Esophagus muscularis mucosa (tissue), 4 donors: ENCODE measurements at regions not wholly inside any gene's neighbourhood (a gene's known extent, or its start where the extent isn't known, plus 50 kb on each side); places are given as distances from the start of the nearest gene placed in this dataset.

Experiments
- EP300 ChIP-seq: sonication (generic); formaldehyde crosslinking; IDR thresholded peaks from one replicate; pipeline ENCODE4 v1.6.1; 2017; ENCODE audit warnings: antibody characterized with exemption
- POLR2A ChIP-seq: fragments of 450-650 bp; IDR thresholded peaks from one replicate; pipeline ENCODE4 v1.6.1; 2017; ENCODE audit warnings: antibody characterized with exemption, moderate library complexity, mild to moderate bottlenecking, low read depth
- POLR2AphosphoS5 ChIP-seq, 2 donors: sonication (generic); formaldehyde crosslinking; IDR thresholded peaks; one replicate each; pipeline ENCODE4 v1.6.1; 2017; ENCODE audit warnings: antibody characterized with exemption in 2 of 2
- TF ChIP-seq, protein P1 (sequence below), 3 experiments: fragments of 200-600 bp in 2 of 3; fragments of 450-650 bp in 1 of 3; sonication (generic) in 2 of 3; IDR thresholded peaks; one replicate each; pipeline ENCODE4 v1.5.1; 2017 to 2019; ENCODE audit warnings: antibody characterized with exemption in 3 of 3, mild to moderate bottlenecking in 2 of 3, moderate library complexity in 1 of 3

DNA sequence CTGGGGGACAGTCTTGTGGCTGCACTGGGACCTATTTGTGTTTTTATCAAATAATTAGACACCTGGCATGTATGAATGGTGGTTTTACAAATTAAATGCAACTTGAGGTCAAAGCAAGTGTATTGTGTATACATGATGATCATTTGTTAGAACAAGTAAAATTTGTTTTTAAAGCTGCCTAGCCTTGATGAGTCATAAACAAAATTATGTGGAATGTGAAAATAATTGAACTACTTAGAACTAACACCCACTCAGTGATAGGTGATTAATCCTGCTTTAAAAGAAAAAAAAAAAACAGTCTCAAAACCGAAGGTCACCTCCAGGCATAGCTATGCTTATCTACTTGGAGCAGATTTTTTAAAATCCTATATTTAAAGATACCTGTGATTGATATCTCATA is 770.3 kb upstream of the SLITRK5 start:
- TF ChIP-seq, protein P1, sequence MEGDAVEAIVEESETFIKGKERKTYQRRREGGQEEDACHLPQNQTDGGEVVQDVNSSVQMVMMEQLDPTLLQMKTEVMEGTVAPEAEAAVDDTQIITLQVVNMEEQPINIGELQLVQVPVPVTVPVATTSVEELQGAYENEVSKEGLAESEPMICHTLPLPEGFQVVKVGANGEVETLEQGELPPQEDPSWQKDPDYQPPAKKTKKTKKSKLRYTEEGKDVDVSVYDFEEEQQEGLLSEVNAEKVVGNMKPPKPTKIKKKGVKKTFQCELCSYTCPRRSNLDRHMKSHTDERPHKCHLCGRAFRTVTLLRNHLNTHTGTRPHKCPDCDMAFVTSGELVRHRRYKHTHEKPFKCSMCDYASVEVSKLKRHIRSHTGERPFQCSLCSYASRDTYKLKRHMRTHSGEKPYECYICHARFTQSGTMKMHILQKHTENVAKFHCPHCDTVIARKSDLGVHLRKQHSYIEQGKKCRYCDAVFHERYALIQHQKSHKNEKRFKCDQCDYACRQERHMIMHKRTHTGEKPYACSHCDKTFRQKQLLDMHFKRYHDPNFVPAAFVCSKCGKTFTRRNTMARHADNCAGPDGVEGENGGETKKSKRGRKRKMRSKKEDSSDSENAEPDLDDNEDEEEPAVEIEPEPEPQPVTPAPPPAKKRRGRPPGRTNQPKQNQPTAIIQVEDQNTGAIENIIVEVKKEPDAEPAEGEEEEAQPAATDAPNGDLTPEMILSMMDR (IDR thresholded peaks at IDR 0.05), result no peak
- TF ChIP-seq POLR2A (no peak), POLR2AphosphoS5 (IDR thresholded peaks at IDR 0.05) (no peak), EP300 (no peak)
